Sciatic nerve (tissue), 2 donors: ENCODE measurements at regions not wholly inside any gene's neighbourhood (a gene's known extent, or its start where the extent isn't known, plus 50 kb on each side); places are given as distances from the start of the nearest gene placed in this dataset.

Experiments
- ATAC-seq: fragments of 200-7000 bp; cut with Tn5 transposase; one replicate; pipeline ENCODE4 v1.9.1; 2020; ENCODE audit warnings: mild to moderate bottlenecking, moderate library complexity
- DNase-seq: peaks from one replicate; pipeline ENCODE4 v3.0.0-alpha.2; 2020; ENCODE audit warnings: low spot score
- intact Hi-C: fragments of 100-400 bp; cut with DNase I; formaldehyde crosslinking; loops from one replicate; pipeline ENCODE4 v1.14.2; 2022
- donor health status: DM: no; HTN: no; CAD: no.
- donor health status: DM: no; HTN: no; CAD: no.

- DNase-seq (no peak), ATAC-seq (no peak)
- intact Hi-C loops = no loop called here
Measured at GRCh38 chr1:109828756-109829505, 65.2 kb upstream of the EPS8L3 start.

GRCh38 chr1:109827986-109828385, 64.3 kb upstream of the EPS8L3 start:
- ATAC-seq (no peak), DNase-seq (no peak)
- intact Hi-C loops = no loop called here

GRCh38 chr1:109827466-109827865, 63.7 kb upstream of the EPS8L3 start:
- intact Hi-C loops = no loop called here
- ATAC-seq (no peak), DNase-seq (no peak)

GRCh38 chr1:109826930-109827349, 63.2 kb upstream of the EPS8L3 start:
- intact Hi-C loops = no loop called here
- no peak for ATAC-seq

GRCh38 chr1:109826446-109826845, 62.7 kb upstream of the EPS8L3 start:
- intact Hi-C loops = no loop called here

More at GRCh38 chr1:109826930-109827349, 63.2 kb upstream of the EPS8L3 start:
- DNase-seq = no peak

GRCh38 chr1:109824349-109825115, 60.8 kb upstream of the EPS8L3 start:
- intact Hi-C loops = no loop called here
- DNase-seq (no peak), ATAC-seq (no peak)

More at GRCh38 chr1:109826446-109826845, 62.7 kb upstream of the EPS8L3 start:
- DNase-seq = no peak
- ATAC-seq = no peak

GRCh38 chr1:109823543-109824348, 60.0 kb upstream of the EPS8L3 start:
- DNase-seq (no peak), ATAC-seq (peak; percentile 70)
- intact Hi-C loops = no loop called here

GRCh38 chr1:109822749-109823542, 59.2 kb upstream of the EPS8L3 start:
- DNase-seq (no peak), ATAC-seq (no peak)
- intact Hi-C loops = no loop called here

GRCh38 chr1:109821831-109822745, 58.4 kb upstream of the EPS8L3 start:
- intact Hi-C loops = no loop called here
- ATAC-seq (peak; percentile 55), DNase-seq (no peak)

- DNase-seq (no peak), ATAC-seq (peak; percentile 82)
- intact Hi-C loops = no loop called here
Measured at GRCh38 chr1:109821221-109821669, 57.5 kb upstream of the EPS8L3 start.

- intact Hi-C loops = no loop called here
- ATAC-seq (no peak), DNase-seq (no peak)
Measured at GRCh38 chr1:109819906-109820305, 56.2 kb upstream of the EPS8L3 start.

- no peak for DNase-seq
- intact Hi-C loops = no loop called here
- ATAC-seq = no peak
Measured at GRCh38 chr1:109818988-109819764, 55.5 kb upstream of the EPS8L3 start.

- peak; percentile 4 for ATAC-seq
- no peak for DNase-seq
- intact Hi-C loops = no loop called here
Measured at GRCh38 chr1:109818271-109818987, 54.7 kb upstream of the EPS8L3 start.

GRCh38 chr1:109817881-109818270, 54.2 kb upstream of the EPS8L3 start:
- DNase-seq = no peak
- intact Hi-C loops = no loop called here

GRCh38 chr1:109816975-109817535, 53.3 kb upstream of the EPS8L3 start:
- DNase-seq = no peak
- intact Hi-C loops = no loop called here
- ATAC-seq = no peak

More at GRCh38 chr1:109817881-109818270, 54.2 kb upstream of the EPS8L3 start:
- no peak for ATAC-seq

- intact Hi-C loops = no loop called here
- DNase-seq = no peak
- peak; percentile 16 for ATAC-seq
Measured at GRCh38 chr1:109816175-109816811, 52.6 kb upstream of the EPS8L3 start.
